ENCODE measurements at regions not wholly inside any gene's neighbourhood (a gene's known extent, or its start where the extent isn't known, plus 50 kb on each side); places are given as distances from the start of the nearest gene placed in this dataset.

- H3K36me3 ChIP-seq, result no peaks in the 10 kb centered on the region
- H3K9me3 ChIP-seq, result no peaks in the 10 kb centered on the region
- no peak overlapping the region for H3K4me3 ChIP-seq
- TF ChIP-seq CTCF (IDR thresholded peaks at IDR 0.05) (no peak), POLR2A (IDR thresholded peaks at IDR 0.05) (no peak)
- H3K4me1 ChIP-seq, result no peaks in the 10 kb centered on the region
- no peaks in the 10 kb centered on the region for H3K27me3 ChIP-seq
- intact Hi-C loops (cut with DNase I; ENCODE audit: low total_unique reads), result no loop called here
- DNase-seq, result no peak
- no peak overlapping the region for H3K27ac ChIP-seq
Observed at GRCh38 chr9:120236596-120236995, 343.4 kb downstream of the CDK5RAP2 start.

- intact Hi-C loops (cut with DNase I; ENCODE audit: low total_unique reads), result no loop called here
- Histone ChIP-seq H3K36me3 (no peaks in the 10 kb centered on the region), H3K27me3 (no peaks in the 10 kb centered on the region), H3K9me3 (no peaks in the 10 kb centered on the region), H3K4me1 (no peaks in the 10 kb centered on the region), H3K27ac (no peak overlapping the region), H3K4me3 (no peak overlapping the region)
- no peak for TF ChIP-seq CTCF (IDR thresholded peaks at IDR 0.05)
- TF ChIP-seq POLR2A (IDR thresholded peaks at IDR 0.05), result no peak
- no peak for DNase-seq
Observed at GRCh38 chr9:120235081-120235480, 344.9 kb downstream of the CDK5RAP2 start.

- DNase-seq, result no peak
- intact Hi-C loops (cut with DNase I; ENCODE audit: low total_unique reads), result no loop called here
- H3K4me1 ChIP-seq, result no peaks in the 10 kb centered on the region
- H3K36me3 ChIP-seq, result no peaks in the 10 kb centered on the region
- TF ChIP-seq POLR2A (IDR thresholded peaks at IDR 0.05) (no peak), CTCF (IDR thresholded peaks at IDR 0.05) (no peak)
- H3K27me3 ChIP-seq, result no peaks in the 10 kb centered on the region
- H3K4me3 ChIP-seq, result no peak overlapping the region
- H3K27ac ChIP-seq, result no peak overlapping the region
- H3K9me3 ChIP-seq, result no peaks in the 10 kb centered on the region
Observed at GRCh38 chr9:120230227-120230626, 349.7 kb downstream of the CDK5RAP2 start.

GRCh38 chr9:120221844-120222243 is 358.1 kb downstream of the CDK5RAP2 start:
- Histone ChIP-seq H3K4me1 (no peaks in the 10 kb centered on the region), H3K4me3 (no peak overlapping the region), H3K9me3 (no peaks in the 10 kb centered on the region), H3K27me3 (no peaks in the 10 kb centered on the region), H3K27ac (no peak overlapping the region), H3K36me3 (no peaks in the 10 kb centered on the region)
- intact Hi-C loops (cut with DNase I; ENCODE audit: low total_unique reads), result no loop called here
- no peak for TF ChIP-seq POLR2A (IDR thresholded peaks at IDR 0.05)
- no peak for TF ChIP-seq CTCF (IDR thresholded peaks at IDR 0.05)
- DNase-seq, result no peak

GRCh38 chr9:120214332-120214731 is 365.6 kb downstream of the CDK5RAP2 start:
- no peak for DNase-seq
- H3K27ac ChIP-seq, result no peak overlapping the region
- H3K4me3 ChIP-seq, result no peak overlapping the region
- H3K27me3 ChIP-seq, result no peaks in the 10 kb centered on the region
- TF ChIP-seq POLR2A (IDR thresholded peaks at IDR 0.05) (no peak), CTCF (IDR thresholded peaks at IDR 0.05) (no peak)
- no peaks in the 10 kb centered on the region for H3K9me3 ChIP-seq
- H3K36me3 ChIP-seq, result no peaks in the 10 kb centered on the region
- intact Hi-C loops (cut with DNase I; ENCODE audit: low total_unique reads), result no loop called here
- no peaks in the 10 kb centered on the region for H3K4me1 ChIP-seq

Data from uterus (tissue), 3 donors.